ENCODE measurements at regions not wholly inside any gene's neighbourhood (a gene's known extent, or its start where the extent isn't known, plus 50 kb on each side); places are given as distances from the start of the nearest gene placed in this dataset.

GRCh38 chr6:150661216-150662007 lies 61.7 kb downstream of the PLEKHG1 start:
- no peaks in the 10 kb centered on the region for H4K20me1 ChIP-seq (ENCODE audit: insufficient read depth)
- no peaks in the 10 kb centered on the region for H3K9me3 ChIP-seq (ENCODE audit: low read length)

GRCh38 chr6:150662814-150663213 lies 63.1 kb downstream of the PLEKHG1 start:
- Histone ChIP-seq H3K9ac (ENCODE audit: low read length) (no peak overlapping the region), H3K27me3 (ENCODE audit: insufficient read depth, low read depth, low read length) (no peaks in the 10 kb centered on the region), H4K20me1 (ENCODE audit: insufficient read depth) (no peaks in the 10 kb centered on the region), H3K4me2 (ENCODE audit: low read length) (no peak overlapping the region), H3K36me3 (ENCODE audit: insufficient read depth, low read length) (no peaks in the 10 kb centered on the region), H3F3A (ENCODE audit: insufficient read depth, low read length, poor library complexity, severe bottlenecking) (no peaks in the 10 kb centered on the region), H3K27ac (ENCODE audit: low read length) (no peak overlapping the region), H3K9me3 (ENCODE audit: low read length) (no peaks in the 10 kb centered on the region), H2AFZ (ENCODE audit: low read depth, low read length) (no peak overlapping the region), H3K9me2 (ENCODE audit: insufficient read depth, low read length) (no peaks in the 10 kb centered on the region), H3K79me2 (replicated peaks; ENCODE audit: insufficient read depth, low read length) (no peaks in the 10 kb centered on the region), H3K4me3 (ENCODE audit: low read length) (no peak overlapping the region)
- TF ChIP-seq RAD21 (conservative IDR thresholded peaks at IDR 0.05), result no peak
- no peak for TF ChIP-seq SMC3 (conservative IDR thresholded peaks at IDR 0.05; ENCODE audit: poor library complexity)
- no peak for TF ChIP-seq CTCF (IDR thresholded peaks at IDR 0.05; ENCODE audit: poor library complexity, severe bottlenecking)
- TF ChIP-seq EZH2 (IDR thresholded peaks at IDR 0.05; ENCODE audit: borderline replicate concordance, insufficient read depth, low read length, poor library complexity, severe bottlenecking), result no peak

More at GRCh38 chr6:150661216-150662007, 61.7 kb downstream of the PLEKHG1 start:
- Histone ChIP-seq H3K36me3 (ENCODE audit: insufficient read depth, low read length) (no peaks in the 10 kb centered on the region), H3K9ac (ENCODE audit: low read length) (no peak overlapping the region), H3K27ac (ENCODE audit: low read length) (no peak overlapping the region), H3F3A (ENCODE audit: insufficient read depth, low read length, poor library complexity, severe bottlenecking) (no peaks in the 10 kb centered on the region), H3K79me2 (replicated peaks; ENCODE audit: insufficient read depth, low read length) (no peaks in the 10 kb centered on the region), H3K9me2 (ENCODE audit: insufficient read depth, low read length) (no peaks in the 10 kb centered on the region), H3K27me3 (ENCODE audit: insufficient read depth, low read depth, low read length) (no peaks in the 10 kb centered on the region), H3K4me3 (ENCODE audit: low read length) (no peak overlapping the region), H2AFZ (ENCODE audit: low read depth, low read length) (no peak overlapping the region), H3K4me2 (ENCODE audit: low read length) (no peak overlapping the region)
- TF ChIP-seq SMC3 (conservative IDR thresholded peaks at IDR 0.05; ENCODE audit: poor library complexity) (no peak), CTCF (IDR thresholded peaks at IDR 0.05; ENCODE audit: poor library complexity, severe bottlenecking) (no peak), EZH2 (IDR thresholded peaks at IDR 0.05; ENCODE audit: borderline replicate concordance, insufficient read depth, low read length, poor library complexity, severe bottlenecking) (no peak), MXI1 (conservative IDR thresholded peaks at IDR 0.05; ENCODE audit: poor library complexity, severe bottlenecking) (no peak), POLR2AphosphoS5 (IDR thresholded peaks at IDR 0.05) (no peak), EP300 (conservative IDR thresholded peaks at IDR 0.05; ENCODE audit: poor library complexity, severe bottlenecking) (no peak), TAF1 (IDR thresholded peaks at IDR 0.05; ENCODE audit: low read depth) (no peak), RAD21 (conservative IDR thresholded peaks at IDR 0.05) (no peak)

GRCh38 chr6:150664091-150664490 lies 64.4 kb downstream of the PLEKHG1 start:
- no peak overlapping the region for H3K9ac ChIP-seq (ENCODE audit: low read length)
- H3K27me3 ChIP-seq (ENCODE audit: insufficient read depth, low read depth, low read length), result no peaks in the 10 kb centered on the region
- H2AFZ ChIP-seq (ENCODE audit: low read depth, low read length), result no peak overlapping the region
- H3K79me2 ChIP-seq (replicated peaks; ENCODE audit: insufficient read depth, low read length), result no peaks in the 10 kb centered on the region
- no peaks in the 10 kb centered on the region for H3K9me2 ChIP-seq (ENCODE audit: insufficient read depth, low read length)
- H4K20me1 ChIP-seq (ENCODE audit: insufficient read depth), result no peaks in the 10 kb centered on the region
- H3K4me2 ChIP-seq (ENCODE audit: low read length), result no peak overlapping the region
- TF ChIP-seq EZH2 (IDR thresholded peaks at IDR 0.05; ENCODE audit: borderline replicate concordance, insufficient read depth, low read length, poor library complexity, severe bottlenecking) (no peak), TAF1 (IDR thresholded peaks at IDR 0.05; ENCODE audit: low read depth) (no peak), RAD21 (conservative IDR thresholded peaks at IDR 0.05) (no peak), MXI1 (conservative IDR thresholded peaks at IDR 0.05; ENCODE audit: poor library complexity, severe bottlenecking) (no peak), SMC3 (conservative IDR thresholded peaks at IDR 0.05; ENCODE audit: poor library complexity) (no peak), POLR2AphosphoS5 (IDR thresholded peaks at IDR 0.05) (no peak), EP300 (conservative IDR thresholded peaks at IDR 0.05; ENCODE audit: poor library complexity, severe bottlenecking) (no peak), REST (IDR thresholded peaks at IDR 0.05; ENCODE audit: borderline replicate concordance) (no peak), CTCF (IDR thresholded peaks at IDR 0.05; ENCODE audit: poor library complexity, severe bottlenecking) (no peak)
- H3F3A ChIP-seq (ENCODE audit: insufficient read depth, low read length, poor library complexity, severe bottlenecking), result no peaks in the 10 kb centered on the region
- H3K9me3 ChIP-seq (ENCODE audit: low read length), result no peaks in the 10 kb centered on the region
- no peak overlapping the region for H3K4me3 ChIP-seq (ENCODE audit: low read length)
- H3K27ac ChIP-seq (ENCODE audit: low read length), result no peak overlapping the region
- no peaks in the 10 kb centered on the region for H3K36me3 ChIP-seq (ENCODE audit: insufficient read depth, low read length)

All from neural cell (in vitro differentiated cells).